HG02884 (cell line): ENCODE measurements at regions not wholly inside any gene's neighbourhood (a gene's known extent, or its start where the extent isn't known, plus 50 kb on each side); places are given as distances from the start of the nearest gene placed in this dataset.

Experiments
- ATAC-seq: cut with Tn5 transposase; IDR thresholded peaks from one replicate; pipeline ENCODE4 v1.9.1; 2021; ENCODE audit warnings: mild to moderate bottlenecking, moderate library complexity; ENCODE audit not compliant: unreplicated experiment

GRCh38 chrY:8390310-8390709 is 947.0 kb upstream of the TSPY4 start:
- no peak for ATAC-seq

- ATAC-seq, result no peak
Measured at GRCh38 chrY:8393246-8393645, 944.0 kb upstream of the TSPY4 start.

- no peak for ATAC-seq
Measured at GRCh38 chrY:8422906-8423305, 914.4 kb upstream of the TSPY4 start.

- no peak for ATAC-seq
Measured at GRCh38 chrY:8426433-8426832, 910.8 kb upstream of the TSPY4 start.

- ATAC-seq, result no peak
Measured at GRCh38 chrY:8437510-8437909, 899.8 kb upstream of the TSPY4 start.

DNA sequence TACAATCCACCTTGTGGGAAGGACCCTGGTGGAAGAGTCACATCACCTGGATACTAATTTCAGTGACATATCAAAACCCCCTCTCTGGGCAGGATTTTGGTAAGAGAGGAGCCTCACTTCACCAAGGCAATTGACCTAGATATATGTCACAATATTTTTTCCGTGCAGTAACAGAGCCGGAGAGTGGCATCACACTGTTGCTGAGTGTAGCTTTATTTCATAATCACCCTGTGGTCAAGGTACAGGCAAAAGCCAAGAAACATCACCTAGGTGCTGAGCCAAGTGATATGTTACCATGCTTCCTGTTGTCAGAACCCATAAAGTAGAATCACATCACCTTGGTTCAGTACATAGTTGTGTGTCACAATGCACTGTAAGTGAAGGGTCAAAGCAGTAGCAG is 895.2 kb upstream of the TSPY4 start:
- no peak for ATAC-seq

DNA sequence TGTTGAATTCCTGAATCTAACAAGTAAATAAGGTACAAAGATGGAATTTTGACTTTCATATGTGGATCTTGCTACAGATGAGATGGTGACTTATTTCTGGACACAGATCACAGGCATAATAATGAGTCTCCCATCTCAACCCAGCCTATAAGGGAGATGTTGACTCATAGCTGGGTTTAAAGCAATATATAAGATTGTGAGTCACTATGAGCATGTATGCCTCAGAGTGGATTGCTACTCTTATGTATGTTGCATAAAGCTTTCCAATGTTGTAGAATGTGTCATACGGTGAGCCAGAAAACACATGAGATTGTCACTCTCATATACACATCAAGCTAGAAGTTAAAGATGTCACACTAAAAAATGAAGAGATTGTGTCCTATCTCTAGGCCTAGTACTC is 884.3 kb upstream of the TSPY4 start:
- no peak for ATAC-seq

GRCh38 chrY:8466813-8467212 is 870.5 kb upstream of the TSPY4 start:
- no peak for ATAC-seq

DNA sequence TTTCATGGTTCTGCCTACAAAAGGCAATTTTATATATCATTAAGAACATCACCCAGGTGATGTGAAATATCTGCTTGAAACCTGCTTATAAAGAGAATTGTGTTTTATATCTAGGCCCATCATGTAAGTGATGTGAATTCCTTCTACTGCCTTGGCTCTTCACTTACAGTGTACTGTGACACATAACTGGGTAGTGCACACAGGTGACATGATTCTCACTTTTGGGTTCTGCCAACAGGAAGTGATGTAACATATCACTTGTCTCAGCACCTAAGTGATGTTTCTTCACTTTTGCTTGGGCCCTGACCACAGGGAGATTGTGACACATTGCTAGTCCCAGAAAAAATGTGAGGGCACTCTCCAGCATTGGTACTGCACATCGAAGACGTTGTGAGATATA is 867.0 kb upstream of the TSPY4 start:
- ATAC-seq, result no peak

- no peak for ATAC-seq
Measured at GRCh38 chrY:8479141-8479540, 858.1 kb upstream of the TSPY4 start.

DNA sequence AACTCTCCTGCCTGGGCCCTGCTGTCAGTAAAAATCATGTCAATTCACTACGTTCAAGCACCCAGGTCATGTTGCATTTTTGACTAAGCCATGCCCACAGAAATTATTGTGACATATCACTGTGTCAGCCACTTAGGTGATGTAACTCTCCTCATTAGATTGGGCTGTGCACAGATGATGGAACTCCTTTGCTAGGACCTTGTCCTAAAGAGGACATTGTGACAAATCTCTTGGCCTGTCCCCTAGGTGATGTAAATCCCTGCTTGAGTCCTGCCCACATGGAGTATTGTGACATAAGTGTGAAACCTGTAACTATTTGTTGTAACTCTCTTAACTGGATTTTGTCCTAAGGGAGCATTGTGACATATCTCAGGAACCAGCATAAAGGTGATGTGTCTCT is 848.3 kb upstream of the TSPY4 start:
- no peak for ATAC-seq

- ATAC-seq, result no peak
Measured at GRCh38 chrY:8489880-8490630, 847.2 kb upstream of the TSPY4 start.

GRCh38 chrY:8494396-8494795 is 842.9 kb upstream of the TSPY4 start:
- no peak for ATAC-seq

- no peak for ATAC-seq
Measured at GRCh38 chrY:8495243-8495642, 842.0 kb upstream of the TSPY4 start.

GRCh38 chrY:8500888-8501287 is 836.4 kb upstream of the TSPY4 start:
- ATAC-seq, result no peak

- ATAC-seq, result no peak
Measured at GRCh38 chrY:8533468-8533867, 803.8 kb upstream of the TSPY4 start.

DNA sequence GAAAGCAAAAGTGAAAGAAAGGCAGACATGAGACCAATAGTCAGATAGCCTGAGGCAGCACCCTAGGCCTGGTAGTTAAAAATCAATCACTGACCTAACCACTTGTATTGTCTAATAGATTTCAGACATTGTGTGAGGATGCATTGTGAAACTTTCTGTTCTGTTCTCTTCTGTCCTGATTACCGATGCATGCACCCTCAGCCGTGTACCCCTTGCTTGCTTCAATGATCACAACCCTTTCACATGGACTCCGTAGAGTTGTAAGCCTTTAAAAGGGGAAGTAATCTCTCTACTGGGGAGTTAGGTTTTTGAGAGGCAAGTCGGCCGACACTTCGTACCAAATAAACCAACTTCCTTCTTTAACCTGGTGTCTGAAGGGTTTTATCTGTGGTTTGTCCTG is 801.6 kb upstream of the TSPY4 start:
- ATAC-seq, result peak; percentile 97

- no peak for ATAC-seq
Measured at GRCh38 chrY:8536277-8536676, 801.0 kb upstream of the TSPY4 start.

DNA sequence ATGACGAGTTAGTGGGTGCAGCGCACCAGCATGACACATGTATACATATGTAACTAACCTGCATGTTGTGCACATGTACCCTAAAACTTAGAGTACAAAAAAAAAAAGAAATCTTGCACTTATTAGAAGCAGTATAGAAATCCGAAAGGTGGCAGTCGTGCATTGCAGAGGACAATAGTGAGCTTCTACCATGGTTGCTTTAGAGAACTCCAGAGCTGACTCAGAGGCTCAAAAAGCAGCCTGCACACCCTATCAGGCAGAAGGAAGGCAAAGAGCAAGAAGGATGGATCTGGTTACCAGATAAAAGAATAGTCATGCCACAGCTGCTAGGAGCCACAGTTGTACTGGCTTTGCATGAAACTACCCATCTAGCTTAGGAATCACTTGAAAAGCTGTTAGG is 796.0 kb upstream of the TSPY4 start:
- no peak for ATAC-seq

- ATAC-seq, result no peak
Measured at GRCh38 chrY:8544715-8545114, 792.5 kb upstream of the TSPY4 start.

DNA sequence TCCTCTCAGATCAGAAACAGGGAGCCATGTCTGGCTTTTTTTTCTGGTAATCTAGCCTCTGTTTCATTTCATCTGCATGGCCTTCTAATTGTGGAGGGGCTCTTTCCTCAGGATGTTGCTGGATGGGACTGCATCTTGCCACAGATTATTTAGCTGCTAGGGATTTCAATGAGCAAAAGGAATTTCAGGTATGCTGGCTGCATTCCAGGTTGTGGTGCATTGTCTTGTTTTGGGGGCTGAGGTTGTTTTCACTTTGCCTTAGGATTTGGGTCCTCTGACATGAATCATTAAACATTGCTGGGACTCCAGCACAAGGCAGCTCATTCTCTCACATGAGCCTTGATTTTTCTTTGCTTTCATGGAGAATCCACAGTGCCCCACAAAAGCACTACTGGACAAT is 789.3 kb upstream of the TSPY4 start:
- ATAC-seq, result no peak

- no peak for ATAC-seq
Measured at GRCh38 chrY:8551323-8551722, 785.9 kb upstream of the TSPY4 start.

- no peak for ATAC-seq
Measured at GRCh38 chrY:8552168-8552805, 785.0 kb upstream of the TSPY4 start.
